NCI-H510A (cell line): ENCODE measurements at regions not wholly inside any gene's neighbourhood (a gene's known extent, or its start where the extent isn't known, plus 50 kb on each side); places are given as distances from the start of the nearest gene placed in this dataset.

Experiments used
- DNase-seq: peaks from one replicate; lab custom pipeline; 2025; lab: John Stamatoyannopoulos, UW

DNA sequence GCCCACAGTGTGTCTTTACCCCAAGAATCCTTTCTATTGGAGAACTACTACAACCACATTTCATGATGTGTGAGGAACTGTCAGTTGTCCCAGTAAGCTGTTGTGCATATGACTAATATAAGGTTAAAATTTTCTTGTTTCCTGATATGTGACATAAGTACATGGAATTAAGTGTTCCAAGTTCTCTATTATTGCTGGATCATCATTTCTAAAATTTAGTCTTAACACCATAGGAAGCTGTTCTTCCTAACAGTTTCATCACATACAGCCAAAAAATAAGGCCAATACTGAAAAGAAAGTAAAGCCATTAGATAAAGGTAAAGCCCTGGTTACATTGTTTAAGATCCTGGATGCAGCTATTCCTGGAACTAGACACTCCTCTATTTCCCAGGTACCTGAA lies 620.9 kb upstream of the CDH8 start:
- DNase-seq = no peak

DNA sequence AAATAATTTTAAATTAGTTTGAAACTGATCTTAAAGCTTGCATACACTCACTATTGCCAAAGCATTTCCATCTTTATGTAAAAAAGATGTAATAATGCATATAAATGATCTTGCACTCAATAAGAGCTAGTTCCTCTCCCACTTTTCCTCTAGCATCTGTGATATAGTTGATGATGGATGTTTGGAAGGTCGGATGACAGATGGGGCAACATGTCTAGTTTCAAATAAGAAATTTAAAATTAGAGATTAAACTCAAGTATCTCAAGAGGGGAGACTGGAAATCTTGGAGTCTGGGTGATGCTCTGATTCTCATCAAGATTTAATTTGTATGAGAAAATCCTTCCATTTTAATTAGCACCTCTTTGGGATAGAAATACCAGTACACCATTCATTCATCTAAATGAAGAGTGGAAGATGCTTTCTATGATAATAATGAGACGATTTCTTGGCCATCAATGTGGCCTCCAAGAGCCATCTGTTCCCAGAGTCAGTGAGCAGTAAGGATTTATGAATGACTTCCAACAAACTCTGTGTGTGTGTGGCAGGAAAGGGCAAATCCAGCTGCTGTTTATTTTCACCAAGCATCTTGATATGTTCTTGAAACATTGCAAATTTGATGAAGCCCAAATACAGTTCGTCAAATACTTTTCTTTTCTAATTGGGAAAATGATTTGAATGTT lies 616.3 kb upstream of the CDH8 start:
- DNase-seq = no peak

DNA sequence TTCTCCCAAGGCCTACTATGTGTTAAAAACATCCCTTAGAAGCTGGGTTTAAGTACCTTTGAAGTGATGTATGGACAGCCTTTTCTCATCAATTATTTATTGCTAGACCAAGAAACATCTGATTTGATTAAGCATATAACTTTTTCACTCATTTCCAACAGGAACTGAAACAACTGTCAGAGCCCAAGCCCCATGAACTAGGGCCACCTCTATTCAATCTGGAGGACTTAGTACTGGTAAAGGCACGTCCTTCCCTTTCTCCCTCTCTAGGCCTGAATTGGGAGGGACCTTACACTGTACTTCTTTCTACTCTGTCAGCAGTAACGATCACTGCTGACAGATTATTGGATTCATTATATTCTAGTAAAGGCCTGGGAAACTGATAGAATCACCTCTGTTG lies 612.0 kb upstream of the CDH8 start:
- DNase-seq = no peak

DNA sequence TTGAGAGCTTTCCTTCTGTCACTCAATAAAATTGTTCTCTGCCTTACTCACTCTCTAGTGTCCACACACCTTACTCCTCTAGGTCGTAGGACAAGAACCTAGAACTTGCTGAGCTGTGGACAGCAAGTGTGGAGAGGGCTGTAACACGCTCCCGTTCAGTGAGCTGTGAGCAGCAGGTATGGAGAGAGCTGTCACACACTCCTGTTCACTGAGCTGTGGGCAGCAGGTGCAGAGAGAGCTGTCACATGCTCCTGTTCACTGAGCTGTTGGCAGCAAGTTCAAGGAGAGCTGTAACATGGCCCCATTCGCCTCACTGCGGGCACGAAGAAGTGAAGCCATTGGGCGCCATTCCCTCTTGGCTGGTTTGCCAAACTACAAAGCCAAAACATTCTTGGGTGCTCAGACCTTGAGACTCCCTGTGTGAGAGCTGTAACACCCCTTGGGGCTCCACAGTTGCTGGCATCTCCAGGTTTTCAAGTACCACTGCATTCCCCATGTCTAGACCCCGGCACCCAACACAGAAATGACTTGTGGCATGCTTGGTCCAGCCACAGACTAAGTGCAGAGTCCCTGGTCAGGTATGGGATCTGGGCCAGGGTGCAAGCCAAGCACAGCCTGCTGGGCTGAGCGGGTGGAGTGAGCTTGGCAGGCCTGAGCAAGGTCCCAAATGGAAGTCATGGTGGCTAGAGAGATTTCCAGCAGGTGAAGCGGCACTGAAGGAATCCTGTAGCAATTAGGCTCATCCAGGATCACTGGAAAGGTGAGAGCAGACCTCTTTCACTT lies 608.0 kb upstream of the CDH8 start:
- DNase-seq = no peak

- no peak for DNase-seq
Measured at GRCh38 chr16:62642677-62643076, 606.4 kb upstream of the CDH8 start.

GRCh38 chr16:62639890-62640289 lies 603.7 kb upstream of the CDH8 start:
- no peak for DNase-seq

- no peak for DNase-seq
Measured at GRCh38 chr16:62638964-62639870, 603.0 kb upstream of the CDH8 start.

DNA sequence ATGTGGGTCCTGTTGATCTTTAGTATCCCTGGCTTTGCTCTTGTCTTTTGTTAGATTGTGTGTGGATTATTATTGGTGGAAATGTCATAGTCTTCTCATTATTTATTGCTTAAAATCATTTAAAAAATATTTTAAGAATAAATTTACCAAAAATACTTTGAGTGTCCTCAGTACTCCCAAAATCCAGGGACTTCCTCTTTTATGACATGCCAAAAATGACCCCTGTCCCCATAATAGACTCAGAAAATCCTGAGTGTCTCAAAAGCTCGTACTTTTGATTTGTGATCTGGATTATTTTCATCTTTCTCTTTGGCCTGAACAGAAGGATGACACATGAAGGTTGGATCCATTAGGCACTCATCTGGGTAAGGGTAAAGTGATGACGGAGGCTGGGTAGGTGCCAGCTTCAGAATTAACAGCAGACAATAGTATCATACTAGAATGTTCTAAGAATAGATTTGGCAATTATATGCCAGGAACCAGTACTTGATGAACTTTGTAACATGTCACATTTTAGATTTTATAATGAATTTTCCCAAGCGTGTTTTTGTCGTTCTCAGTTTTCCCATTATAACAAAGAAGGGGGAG lies 602.2 kb upstream of the CDH8 start:
- no peak for DNase-seq

DNA sequence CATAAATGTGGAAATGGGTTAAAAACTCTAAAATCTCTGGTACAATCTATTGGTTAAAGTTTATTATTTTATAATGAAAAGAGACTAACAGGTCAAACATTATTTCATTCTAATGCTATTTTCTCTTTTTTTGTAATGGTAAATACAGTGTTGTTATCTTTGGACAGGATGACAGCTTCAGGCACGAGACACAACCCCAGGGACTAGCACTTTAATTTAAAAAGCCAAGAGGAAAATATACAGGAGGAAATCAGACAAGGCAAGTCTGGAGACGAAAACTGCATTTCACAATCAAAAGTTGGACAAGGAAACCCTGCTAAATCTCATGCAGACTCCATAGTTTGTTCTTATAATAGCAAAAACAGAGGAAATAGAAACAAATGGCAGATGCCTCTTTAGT lies 589.1 kb upstream of the CDH8 start:
- DNase-seq = no peak

GRCh38 chr16:62620275-62620674 lies 584.0 kb upstream of the CDH8 start:
- DNase-seq = no peak

GRCh38 chr16:62615526-62615925 lies 579.3 kb upstream of the CDH8 start:
- no peak for DNase-seq

GRCh38 chr16:62610291-62610690 lies 574.1 kb upstream of the CDH8 start:
- DNase-seq = no peak

GRCh38 chr16:62602790-62603189 lies 566.6 kb upstream of the CDH8 start:
- no peak for DNase-seq

DNA sequence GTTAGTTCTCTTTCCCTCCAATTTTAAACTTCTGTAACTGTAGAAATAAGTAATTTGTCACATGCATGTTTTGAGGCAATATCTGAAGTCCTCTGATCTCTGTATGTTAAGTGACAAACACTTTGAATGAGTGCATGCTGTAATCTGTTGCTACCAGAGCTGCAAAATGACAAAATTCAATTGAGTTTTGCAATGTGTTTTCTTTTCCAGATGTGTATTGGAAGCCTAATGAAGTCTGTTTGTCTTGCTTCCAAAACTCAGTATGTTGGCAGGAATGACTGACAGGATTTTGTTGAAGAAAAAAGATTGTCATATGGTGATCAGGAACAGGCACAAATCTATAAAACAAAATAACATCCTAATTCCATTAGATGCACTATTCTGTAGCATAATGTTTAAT lies 561.6 kb upstream of the CDH8 start:
- DNase-seq = no peak

DNA sequence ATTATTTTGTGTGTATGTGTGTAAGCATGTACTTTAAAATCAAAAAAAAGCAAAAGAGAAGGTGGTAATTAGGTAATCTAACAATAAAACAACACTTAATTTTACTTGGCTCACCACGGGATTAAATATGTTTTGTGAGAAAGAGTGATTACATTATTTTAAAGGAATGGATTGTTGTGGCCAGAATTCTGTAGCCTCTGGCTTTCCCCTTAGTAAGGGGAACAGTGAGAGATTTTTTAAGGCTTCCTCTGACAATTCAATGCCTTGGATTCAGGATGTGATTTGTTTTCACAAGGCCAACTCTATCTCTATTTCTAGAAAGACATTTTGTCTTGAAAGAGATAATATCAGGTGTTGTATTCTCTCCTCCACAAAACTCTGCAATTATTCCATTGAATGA lies 560.3 kb upstream of the CDH8 start:
- DNase-seq = no peak

DNA sequence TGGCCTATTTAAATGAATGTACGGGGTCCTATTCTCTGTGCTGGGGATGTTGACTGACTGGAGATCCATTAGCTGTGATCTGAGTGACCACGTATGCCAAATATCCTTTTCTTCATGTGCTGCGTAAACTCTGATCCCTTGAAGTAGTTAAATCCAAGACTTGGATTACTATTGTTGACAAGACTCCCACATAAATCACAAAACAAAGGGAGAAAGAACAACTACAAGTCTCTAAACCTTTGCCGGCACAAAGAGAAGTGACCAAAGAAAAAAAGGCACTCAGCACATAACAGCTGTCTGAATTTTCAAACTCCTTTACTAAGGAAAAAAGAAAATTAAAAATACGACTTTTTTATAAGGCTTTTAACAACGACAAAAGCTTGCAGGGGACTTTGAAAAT lies 559.9 kb upstream of the CDH8 start:
- DNase-seq = no peak

DNA sequence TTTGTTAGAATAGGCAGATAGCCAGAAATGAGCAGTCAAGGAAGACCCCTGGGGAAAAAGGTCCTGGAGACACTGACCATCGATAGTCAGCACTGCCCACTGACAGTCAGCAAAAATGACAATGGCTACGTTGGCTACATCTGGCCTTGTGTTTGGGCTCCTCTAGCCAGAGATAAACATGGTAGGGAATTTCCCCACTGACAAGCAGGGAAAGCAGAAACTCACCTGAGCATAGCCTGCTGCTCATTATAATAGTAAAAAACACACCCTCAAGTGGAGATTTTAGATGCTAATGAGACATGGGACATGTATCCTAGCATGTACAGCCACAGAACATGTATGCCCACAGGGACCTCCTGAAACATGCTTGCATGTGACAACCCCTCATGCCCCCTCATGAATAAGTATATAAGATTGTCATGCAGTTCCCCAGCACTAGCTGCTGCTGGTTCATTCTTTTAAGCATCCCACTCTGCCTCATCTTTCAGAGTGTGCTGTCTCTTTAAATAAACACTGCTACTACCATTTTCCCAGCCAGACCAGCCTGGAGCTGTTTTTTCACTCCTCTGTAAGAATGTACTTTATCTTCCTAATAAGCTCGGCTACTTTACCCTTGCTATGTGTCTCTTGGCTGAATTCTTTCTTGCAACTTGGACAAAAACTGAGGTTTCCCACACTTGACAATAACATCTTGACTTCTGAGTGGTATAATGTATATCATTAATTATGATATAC lies 550.1 kb upstream of the CDH8 start:
- no peak for DNase-seq

- no peak for DNase-seq
Measured at GRCh38 chr16:62585041-62585545, 548.9 kb upstream of the CDH8 start.

- no peak for DNase-seq
Measured at GRCh38 chr16:62583414-62583813, 547.2 kb upstream of the CDH8 start.

DNA sequence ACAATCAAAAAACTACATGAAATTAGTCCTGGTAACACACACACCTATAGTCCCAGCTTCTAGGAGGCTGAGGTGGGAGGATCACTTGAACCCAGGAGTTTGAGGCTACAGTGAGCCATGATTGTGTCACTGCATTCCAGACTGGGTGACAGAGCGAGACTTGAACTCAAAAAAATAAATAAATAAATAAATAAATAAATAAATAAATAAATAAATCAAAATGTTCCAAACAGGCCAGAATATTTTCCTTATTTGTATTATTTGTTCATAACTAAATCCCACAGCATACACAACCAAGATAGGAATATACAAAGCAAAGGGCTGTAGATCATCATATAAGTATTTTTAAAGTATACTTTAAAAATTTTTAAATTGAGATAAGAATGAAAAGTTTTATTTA lies 537.2 kb upstream of the CDH8 start:
- DNase-seq = no peak

DNA sequence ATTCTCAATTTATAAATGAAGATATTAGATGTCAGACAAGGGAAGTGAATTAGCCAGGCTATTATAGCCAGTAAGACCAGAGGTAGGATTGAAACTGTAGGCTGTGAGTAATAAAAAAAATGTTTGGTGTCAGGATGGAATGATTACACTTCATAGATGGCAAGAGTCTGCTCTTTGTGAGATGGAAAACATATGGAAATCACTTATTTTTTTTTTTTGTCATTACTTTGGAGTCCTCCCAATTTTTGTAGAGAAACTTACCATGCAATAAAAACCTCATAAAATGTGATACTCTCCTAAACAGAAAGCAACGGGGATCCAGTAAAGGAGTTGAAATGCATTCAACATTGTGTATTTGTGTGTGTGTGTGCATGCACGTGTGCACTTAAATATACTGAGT lies 532.7 kb upstream of the CDH8 start:
- no peak for DNase-seq

DNA sequence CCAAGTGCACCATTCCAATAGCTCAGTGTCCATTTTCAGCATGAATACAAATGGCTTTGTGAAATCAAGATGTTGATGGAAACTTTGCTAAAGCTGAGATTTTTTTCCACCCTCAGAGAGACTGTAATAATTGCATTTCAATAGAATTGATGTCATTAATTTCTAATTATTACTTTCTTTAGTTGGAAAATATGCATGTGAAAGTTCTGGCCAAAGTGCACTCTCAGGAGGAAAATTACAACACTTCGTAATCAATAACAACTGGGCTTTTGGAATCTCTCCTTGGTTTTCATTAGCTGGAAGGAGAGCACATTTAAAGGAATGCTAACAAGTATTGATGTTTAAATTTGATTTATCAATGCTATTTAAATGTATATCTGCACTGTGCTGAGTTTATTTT lies 529.5 kb upstream of the CDH8 start:
- no peak for DNase-seq
